Large intestine (tissue), 3 donors: ENCODE measurements at regions not wholly inside any gene's neighbourhood (a gene's known extent, or its start where the extent isn't known, plus 50 kb on each side); places are given as distances from the start of the nearest gene placed in this dataset.

ENCODE experiments used
- DNase-seq, 2 donors: peaks; one replicate each; pipeline versions ENCODE4 v3.0.0 to v3.0.0-alpha.2; 2013
- H3K27ac ChIP-seq: one replicate; pipeline ENCODE4 v1.5.1; 2013; ENCODE audit warnings: low read length
- H3K27me3 ChIP-seq: 2 replicates; pipeline ENCODE4 v1.6.1; 2013; ENCODE audit warnings: low read length; ENCODE audit not compliant: control insufficient read depth, insufficient read depth
- H3K36me3 ChIP-seq: 2 replicates; pipeline ENCODE4 v1.6.1; 2013; ENCODE audit warnings: low read length; ENCODE audit not compliant: control insufficient read depth, insufficient read depth
- H3K4me1 ChIP-seq: one replicate; pipeline ENCODE4 v1.6.1; 2013; ENCODE audit warnings: low read length; ENCODE audit not compliant: control insufficient read depth, insufficient read depth
- H3K4me3 ChIP-seq: one replicate; pipeline ENCODE4 v1.5.1; 2013; ENCODE audit warnings: low read length
- H3K9me3 ChIP-seq: one replicate; pipeline ENCODE4 v1.6.1; 2013; ENCODE audit warnings: mild to moderate bottlenecking, low read depth, low read length, moderate library complexity; ENCODE audit not compliant: control insufficient read depth
- WGBS: methylation state at CpG from one replicate; pipeline ENCODE4 v1.1.5; 2013; ENCODE audit warnings: low lambda C conversion rate; ENCODE audit not compliant: insufficient coverage; 5-methylcytosine and 5-hydroxymethylcytosine counted together

- H3K27me3 ChIP-seq = no peaks in the 10 kb centered on the region
- whole genome bisulfite sequencing = 83% methylated on average over 1 of the region's 1 CpG
Measured at GRCh38 chr18:77935342-77935741, 685.7 kb downstream of the GALR1 start.

GRCh38 chr18:77940566-77940965, 690.9 kb downstream of the GALR1 start:
- Histone ChIP-seq H3K9me3 (peaks cover 3% of the 10 kb centered on the region), H3K4me1 (no peaks in the 10 kb centered on the region), H3K27me3 (no peaks in the 10 kb centered on the region), H3K27ac (no peak overlapping the region), H3K4me3 (no peak overlapping the region), H3K36me3 (no peaks in the 10 kb centered on the region)
- WGBS = 29% methylated on average over 1 of the region's 10 CpGs
- no peak for DNase-seq

More at GRCh38 chr18:77935342-77935741, 685.7 kb downstream of the GALR1 start:
- Histone ChIP-seq H3K4me1 (no peaks in the 10 kb centered on the region), H3K4me3 (no peak overlapping the region), H3K27ac (no peak overlapping the region), H3K9me3 (no peaks in the 10 kb centered on the region), H3K36me3 (no peaks in the 10 kb centered on the region)
- DNase-seq = no peak

GRCh38 chr18:77944533-77944932, 694.9 kb downstream of the GALR1 start:
- H3K4me3 ChIP-seq = no peak overlapping the region
- no peak for DNase-seq
- no peaks in the 10 kb centered on the region for H3K27me3 ChIP-seq
- H3K27ac ChIP-seq = no peak overlapping the region
- no CpG with 5 or more reads among the region's 7 CpGs for WGBS
- no peaks in the 10 kb centered on the region for H3K4me1 ChIP-seq
- no peaks in the 10 kb centered on the region for H3K36me3 ChIP-seq
- peaks cover 5% of the 10 kb centered on the region for H3K9me3 ChIP-seq

- no peak for DNase-seq
- no CpG with 5 or more reads among the region's 2 CpGs for WGBS
- no peak overlapping the region for H3K4me3 ChIP-seq
Measured at GRCh38 chr18:77948567-77948966, 698.9 kb downstream of the GALR1 start.

GRCh38 chr18:77949355-77949973, 699.8 kb downstream of the GALR1 start:
- no peak for DNase-seq
- peaks cover 2% of the 10 kb centered on the region for H3K9me3 ChIP-seq
- H3K36me3 ChIP-seq = no peaks in the 10 kb centered on the region
- H3K4me1 ChIP-seq = no peaks in the 10 kb centered on the region
- 86% methylated on average over 4 of the region's 7 CpGs for WGBS
- H3K4me3 ChIP-seq = no peak overlapping the region
- H3K27me3 ChIP-seq = no peaks in the 10 kb centered on the region
- H3K27ac ChIP-seq = no peak overlapping the region

More at GRCh38 chr18:77948567-77948966, 698.9 kb downstream of the GALR1 start:
- no peaks in the 10 kb centered on the region for H3K36me3 ChIP-seq
- no peak overlapping the region for H3K27ac ChIP-seq
- peaks cover 2% of the 10 kb centered on the region for H3K9me3 ChIP-seq
- H3K27me3 ChIP-seq = no peaks in the 10 kb centered on the region
- H3K4me1 ChIP-seq = no peaks in the 10 kb centered on the region

GRCh38 chr18:77959248-77959647, 709.6 kb downstream of the GALR1 start:
- Histone ChIP-seq H3K27ac (no peak overlapping the region), H3K4me3 (no peak overlapping the region), H3K27me3 (no peaks in the 10 kb centered on the region), H3K4me1 (no peaks in the 10 kb centered on the region), H3K36me3 (no peaks in the 10 kb centered on the region), H3K9me3 (peaks cover 14% of the 10 kb centered on the region)
- no CpG with 5 or more reads among the region's 1 CpG for WGBS
- DNase-seq = no peak

- Histone ChIP-seq H3K9me3 (peaks cover 14% of the 10 kb centered on the region), H3K27me3 (no peaks in the 10 kb centered on the region), H3K4me3 (no peak overlapping the region), H3K36me3 (no peaks in the 10 kb centered on the region), H3K27ac (no peak overlapping the region), H3K4me1 (no peaks in the 10 kb centered on the region)
- no peak for DNase-seq
- no CpG with 5 or more reads among the region's 7 CpGs for WGBS
Measured at GRCh38 chr18:77960791-77961410, 711.3 kb downstream of the GALR1 start.

- Histone ChIP-seq H3K4me1 (no peaks in the 10 kb centered on the region), H3K9me3 (no peaks in the 10 kb centered on the region), H3K27ac (no peak overlapping the region), H3K4me3 (no peak overlapping the region), H3K36me3 (no peaks in the 10 kb centered on the region), H3K27me3 (no peaks in the 10 kb centered on the region)
- WGBS = no CpG with 5 or more reads among the region's 5 CpGs
- DNase-seq = no peak
Measured at GRCh38 chr18:77967071-77967470, 717.4 kb downstream of the GALR1 start.

GRCh38 chr18:77967791-77968190, 718.1 kb downstream of the GALR1 start:
- WGBS = no CpG with 5 or more reads among the region's 3 CpGs
- no peak overlapping the region for H3K27ac ChIP-seq
- DNase-seq = no peak
- no peaks in the 10 kb centered on the region for H3K36me3 ChIP-seq
- H3K9me3 ChIP-seq = no peaks in the 10 kb centered on the region
- H3K27me3 ChIP-seq = no peaks in the 10 kb centered on the region
- no peak overlapping the region for H3K4me3 ChIP-seq
- H3K4me1 ChIP-seq = no peaks in the 10 kb centered on the region

GRCh38 chr18:77969972-77970371, 720.3 kb downstream of the GALR1 start:
- H3K9me3 ChIP-seq = peaks cover 4% of the 10 kb centered on the region
- H3K27me3 ChIP-seq = no peaks in the 10 kb centered on the region
- no peak overlapping the region for H3K27ac ChIP-seq
- DNase-seq = no peak
- WGBS = no CpG with 5 or more reads among the region's 2 CpGs
- no peak overlapping the region for H3K4me3 ChIP-seq
- no peaks in the 10 kb centered on the region for H3K4me1 ChIP-seq
- no peaks in the 10 kb centered on the region for H3K36me3 ChIP-seq

- WGBS = no CpG with 5 or more reads among the region's 8 CpGs
- no peak for DNase-seq
- no peaks in the 10 kb centered on the region for H3K27me3 ChIP-seq
- peaks cover 4% of the 10 kb centered on the region for H3K9me3 ChIP-seq
- no peaks in the 10 kb centered on the region for H3K36me3 ChIP-seq
- no peak overlapping the region for H3K4me3 ChIP-seq
- H3K27ac ChIP-seq = no peak overlapping the region
- H3K4me1 ChIP-seq = no peaks in the 10 kb centered on the region
Measured at GRCh38 chr18:77970814-77971213, 721.2 kb downstream of the GALR1 start.
